HCT116 (cell line): ENCODE measurements at regions not wholly inside any gene's neighbourhood (a gene's known extent, or its start where the extent isn't known, plus 50 kb on each side); places are given as distances from the start of the nearest gene placed in this dataset.

Experiments used
- ATAC-seq: fragments of 200-7000 bp; cut with Tn5 transposase; 2 replicates; pipeline ENCODE4 v1.9.1; 2020; ENCODE audit warnings: mild to moderate bottlenecking, moderate library complexity
- BruUV-seq: library from RNA; stranded (reverse); fragments of 400-500 nt; replicated peaks from 2 replicates; lab custom pipeline; 2021; lab: Mats Ljungman, UMichigan
- CTCF ChIA-PET: fragments of 300-600 bp; sonication (Branson Sonifier 250); formaldehyde crosslinking; loops from one replicate; lab custom pipeline; 2021; ENCODE audit warnings: antibody characterized with exemption; lab: Charles Lee
- POLR2A ChIA-PET: fragments of 300-600, 350-600 bp; sonication (Branson Sonifier 250); formaldehyde crosslinking; loops from one replicate; lab custom pipeline; 2021; ENCODE audit warnings: antibody characterized with exemption; lab: Charles Lee
- RAD21 ChIA-PET, 2 experiments: fragments of 300-600 bp; sonication (Branson Sonifier 250); formaldehyde crosslinking; loops; one replicate each; lab custom pipeline; 2023; ENCODE audit warnings: low total read pairs in 2 of 2; ENCODE audit not compliant: uncharacterized antibody in 2 of 2, unreplicated experiment in 2 of 2, low non-redundant PET in 1 of 2; lab: Charles Lee
- DNase-seq: peaks from one replicate; pipeline ENCODE4 v3.0.0-alpha.2; 2010; ENCODE audit warnings: low read depth, low spot score
- H2AFZ ChIP-seq: fragments of 200-600 bp; shearing (Covaris generic), sonication (generic); 2 replicates; pipeline ENCODE4 v1.6.1; 2017; ENCODE audit warnings: low read depth, mixed run types, mixed read lengths, antibody characterized with exemption, low read length; ENCODE audit not compliant: poor library complexity, severe bottlenecking
- H3K27ac ChIP-seq: 2 replicates; pipeline ENCODE4 v1.5.1; 2012; ENCODE audit warnings: low read depth, low read length
- H3K27me3 ChIP-seq: fragments of 200-600 bp; sonication (generic); 2 replicates; pipeline ENCODE4 v1.6.1; 2016; ENCODE audit warnings: mixed run types, low read length, mixed read lengths; ENCODE audit not compliant: insufficient read depth
- H3K36me3 ChIP-seq, 2 experiments: fragments of 200-500 bp in 1 of 2; fragments of 200-600 bp in 1 of 2; sonication (Bioruptor generic) in 1 of 2; sonication (generic) in 1 of 2; 2 replicates each; pipeline versions ENCODE4 v1.5.1 to v1.6.1; 2014 to 2016; ENCODE audit warnings: low read length in 2 of 2, inconsistent platforms in 1 of 2, mixed read lengths in 1 of 2, mixed run types in 1 of 2; ENCODE audit not compliant: insufficient read depth in 2 of 2, control insufficient read depth in 1 of 2
- H3K4me1 ChIP-seq, 2 experiments: fragments of 200-600 bp in 1 of 2; sonication (generic) in 1 of 2; 2 replicates each; pipeline versions ENCODE4 v1.5.1 to v1.6.1; 2012 to 2017; ENCODE audit warnings: low read length in 2 of 2, inconsistent platforms in 1 of 2, mild to moderate bottlenecking in 1 of 2, mixed read lengths in 1 of 2, mixed run types in 1 of 2, moderate library complexity in 1 of 2; ENCODE audit not compliant: insufficient read depth in 2 of 2, control insufficient read depth in 1 of 2
- H3K4me2 ChIP-seq: fragments of 200-600 bp; sonication (generic); 2 replicates; pipeline ENCODE4 v1.6.1; 2017; ENCODE audit warnings: mixed run types, low read length, mixed read lengths
- H3K4me3 ChIP-seq, 2 experiments: fragments of 200-600 bp in 1 of 2; sonication (generic) in 1 of 2; replicated peaks in 1 of 2; 2 replicates each; pipeline ENCODE4 v1.5.1; 2011 to 2016; ENCODE audit warnings: low read length in 2 of 2, control low read depth in 1 of 2, low read depth in 1 of 2, mild to moderate bottlenecking in 1 of 2, mixed read lengths in 1 of 2, mixed run types in 1 of 2
- H3K79me2 ChIP-seq: fragments of 200-600 bp; sonication (generic); 2 replicates; pipeline ENCODE4 v1.6.1; 2017; ENCODE audit warnings: mild to moderate bottlenecking, mixed run types, low read length, moderate library complexity, mixed read lengths; ENCODE audit not compliant: insufficient read depth
- H3K9ac ChIP-seq: fragments of 200-600 bp; sonication (generic); 2 replicates; pipeline ENCODE4 v1.6.1; 2016; ENCODE audit warnings: low read length, mixed read lengths
- H3K9me2 ChIP-seq: fragments of 200-600 bp; sonication (generic), shearing (Covaris generic); 2 replicates; pipeline ENCODE4 v1.6.1; 2017; ENCODE audit warnings: mixed run types, mild to moderate bottlenecking, moderate library complexity; ENCODE audit not compliant: insufficient read depth
- H3K9me3 ChIP-seq, 2 experiments: fragments of 200-500 bp in 1 of 2; fragments of 200-600 bp in 1 of 2; sonication (Bioruptor generic) in 1 of 2; sonication (generic) in 1 of 2; 2 replicates each; pipeline ENCODE4 v1.6.1; 2014 to 2017; ENCODE audit warnings: low read length in 2 of 2, mixed read lengths in 2 of 2, inconsistent platforms in 1 of 2, low read depth in 1 of 2, mild to moderate bottlenecking in 1 of 2, mixed run types in 1 of 2, moderate library complexity in 1 of 2; ENCODE audit not compliant: control insufficient read depth in 1 of 2, insufficient read depth in 1 of 2
- H4K20me1 ChIP-seq: fragments of 200-600 bp; sonication (generic), shearing (Covaris generic); 2 replicates; pipeline ENCODE4 v1.6.1; 2017; ENCODE audit warnings: mixed run types, mild to moderate bottlenecking, moderate library complexity; ENCODE audit not compliant: insufficient read depth
- CBX3 ChIP-seq: IDR thresholded peaks from 2 replicates; pipeline ENCODE4 v1.6.1; 2012; ENCODE audit warnings: low read depth
- CEBPB ChIP-seq: IDR thresholded peaks from 2 replicates; pipeline ENCODE4 v1.6.1; 2012; ENCODE audit warnings: low read depth
- ELF1 ChIP-seq: IDR thresholded peaks from 2 replicates; pipeline ENCODE4 v1.6.1; 2012; ENCODE audit warnings: low read depth, borderline replicate concordance
- EZH2 ChIP-seq: fragments of 200-600 bp; sonication (generic); IDR thresholded peaks from 2 replicates; pipeline ENCODE4 v1.6.1; 2017; ENCODE audit warnings: antibody characterized with exemption, mixed run types
- FOSL1 ChIP-seq: IDR thresholded peaks from 2 replicates; pipeline ENCODE4 v1.6.1; 2012; ENCODE audit warnings: low read depth
- JUND ChIP-seq: IDR thresholded peaks from 2 replicates; pipeline ENCODE4 v1.6.1; 2012
- POLR2A ChIP-seq: IDR thresholded peaks from 2 replicates; pipeline ENCODE4 v1.7.0; 2011; ENCODE audit warnings: borderline replicate concordance; ENCODE audit not compliant: insufficient read depth, insufficient read length; ENCODE audit errors: extremely low read depth
- POLR2AphosphoS5 ChIP-seq: IDR thresholded peaks from 2 replicates; pipeline ENCODE4 v1.6.1; 2011; ENCODE audit warnings: mild to moderate bottlenecking, low read depth, low read length, moderate library complexity
- RAD21 ChIP-seq: IDR thresholded peaks from 2 replicates; pipeline ENCODE4 v1.6.1; 2012; ENCODE audit warnings: low read depth, mild to moderate bottlenecking
- SRF ChIP-seq: IDR thresholded peaks from 2 replicates; pipeline ENCODE4 v1.6.1; 2012; ENCODE audit warnings: low read depth
- TCF7L2 ChIP-seq: IDR thresholded peaks from 2 replicates; pipeline ENCODE4 v1.7.0; 2011; ENCODE audit warnings: borderline replicate concordance, inconsistent platforms; ENCODE audit not compliant: insufficient read depth, insufficient read length; ENCODE audit errors: extremely low read depth
- YY1 ChIP-seq: IDR thresholded peaks from 2 replicates; pipeline ENCODE4 v1.6.1; 2011; ENCODE audit warnings: low read length, low read depth, moderate library complexity, mild to moderate bottlenecking; ENCODE audit not compliant: insufficient replicate concordance; ENCODE audit errors: extremely low read depth
- ZFX ChIP-seq: fragments of 450-650 bp; IDR thresholded peaks from 2 replicates; pipeline ENCODE4 v1.6.1; 2017
- ZNF274 ChIP-seq: fragments of 200-500 bp; sonication (Bioruptor generic); IDR thresholded peaks from 2 replicates; pipeline ENCODE4 v1.6.1; 2014; ENCODE audit warnings: mild to moderate bottlenecking, low read depth, low read length, inconsistent platforms
- intact Hi-C: fragments of 100-400 bp; cut with micrococcal nuclease; formaldehyde crosslinking; loops from 2 replicates; pipeline ENCODE4 v1.10.0; 2022
- TF ChIP-seq, protein P1 (sequence below): IDR thresholded peaks from 2 replicates; pipeline ENCODE4 v1.6.1; 2011; ENCODE audit warnings: mild to moderate bottlenecking, low read length, moderate library complexity; ENCODE audit not compliant: insufficient replicate concordance; ENCODE audit errors: extremely low read depth
- TF ChIP-seq, protein P2 (sequence below): IDR thresholded peaks from 2 replicates; pipeline ENCODE4 v1.6.1; 2012
- TF ChIP-seq, protein P3 (sequence below), 3 experiments: fragments of 200-600 bp in 1 of 3; sonication (generic) in 1 of 3; IDR thresholded peaks in 2 of 3; conservative IDR thresholded peaks in 1 of 3; 2 replicates each; pipeline ENCODE4 v1.5.1; 2012 to 2017; ENCODE audit warnings: low read depth in 2 of 3, low read length in 2 of 3, antibody characterized with exemption in 1 of 3, borderline replicate concordance in 1 of 3, control low read depth in 1 of 3, mild to moderate bottlenecking in 1 of 3, mixed read lengths in 1 of 3, mixed run types in 1 of 3, moderate library complexity in 1 of 3; ENCODE audit not compliant: insufficient read depth in 1 of 3
- TF ChIP-seq, protein P4 (sequence below): IDR thresholded peaks from 2 replicates; pipeline ENCODE4 v1.6.1; 2012
- TF ChIP-seq, protein P5 (sequence below): IDR thresholded peaks from 2 replicates; pipeline ENCODE4 v1.6.1; 2012; ENCODE audit warnings: low read depth

DNA sequence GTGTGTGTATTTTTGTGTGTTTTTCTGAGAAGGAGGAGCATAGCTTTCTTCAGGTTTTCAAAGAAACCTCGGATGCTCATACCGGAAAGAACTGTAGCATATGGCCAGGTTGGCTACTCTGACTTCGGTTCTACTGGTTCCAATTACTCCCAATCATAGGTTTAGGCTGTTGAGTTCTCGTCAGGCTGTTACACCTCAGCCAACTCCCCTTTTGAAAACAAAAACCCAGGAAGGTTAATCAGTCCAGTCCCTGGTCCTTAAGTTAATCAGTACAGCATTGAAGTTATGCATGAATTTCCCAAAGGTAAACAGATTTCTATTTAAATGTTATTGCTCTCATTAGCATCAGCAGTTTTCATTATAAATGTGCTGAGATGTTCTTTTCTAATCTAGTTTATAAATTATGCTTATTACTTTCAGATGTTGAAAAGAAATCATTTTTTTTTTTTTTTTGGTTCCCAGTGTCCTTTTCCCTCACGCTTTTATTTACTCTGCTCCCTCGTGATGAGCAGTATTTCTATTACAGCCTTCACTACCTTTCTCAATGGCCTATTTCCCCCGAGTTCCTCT, 111.0 kb downstream of the NPIPB5 start:
- H3K4me1 ChIP-seq = no peaks in the 10 kb centered on the region
- H3K9ac ChIP-seq = no peak overlapping the region
- ChIA-PET RAD21 (no interaction called here), POLR2A (no interaction called here), CTCF (no interaction called here)
- H3K27me3 ChIP-seq = peaks cover 33% of the 10 kb centered on the region
- intact Hi-C loops = loop anchor here (10.0 kb wide), 1 partner anchor 217 kb away; no protein-coding TSS in a partner anchor
- ATAC-seq = no peak
- H2AFZ ChIP-seq = no peak overlapping the region
- no peak for TF ChIP-seq TCF7L2
- TF ChIP-seq CEBPB = no peak
- TF ChIP-seq ZNF274 = no peak
- TF ChIP-seq POLR2A = no peak
- TF ChIP-seq SRF = no peak
- TF ChIP-seq, protein P1, sequence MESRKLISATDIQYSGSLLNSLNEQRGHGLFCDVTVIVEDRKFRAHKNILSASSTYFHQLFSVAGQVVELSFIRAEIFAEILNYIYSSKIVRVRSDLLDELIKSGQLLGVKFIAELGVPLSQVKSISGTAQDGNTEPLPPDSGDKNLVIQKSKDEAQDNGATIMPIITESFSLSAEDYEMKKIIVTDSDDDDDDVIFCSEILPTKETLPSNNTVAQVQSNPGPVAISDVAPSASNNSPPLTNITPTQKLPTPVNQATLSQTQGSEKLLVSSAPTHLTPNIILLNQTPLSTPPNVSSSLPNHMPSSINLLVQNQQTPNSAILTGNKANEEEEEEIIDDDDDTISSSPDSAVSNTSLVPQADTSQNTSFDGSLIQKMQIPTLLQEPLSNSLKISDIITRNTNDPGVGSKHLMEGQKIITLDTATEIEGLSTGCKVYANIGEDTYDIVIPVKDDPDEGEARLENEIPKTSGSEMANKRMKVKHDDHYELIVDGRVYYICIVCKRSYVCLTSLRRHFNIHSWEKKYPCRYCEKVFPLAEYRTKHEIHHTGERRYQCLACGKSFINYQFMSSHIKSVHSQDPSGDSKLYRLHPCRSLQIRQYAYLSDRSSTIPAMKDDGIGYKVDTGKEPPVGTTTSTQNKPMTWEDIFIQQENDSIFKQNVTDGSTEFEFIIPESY = no peak
- TF ChIP-seq RAD21 = no peak
- TF ChIP-seq, protein P2, sequence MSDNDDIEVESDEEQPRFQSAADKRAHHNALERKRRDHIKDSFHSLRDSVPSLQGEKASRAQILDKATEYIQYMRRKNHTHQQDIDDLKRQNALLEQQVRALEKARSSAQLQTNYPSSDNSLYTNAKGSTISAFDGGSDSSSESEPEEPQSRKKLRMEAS = no peak
- TF ChIP-seq, protein P3, sequence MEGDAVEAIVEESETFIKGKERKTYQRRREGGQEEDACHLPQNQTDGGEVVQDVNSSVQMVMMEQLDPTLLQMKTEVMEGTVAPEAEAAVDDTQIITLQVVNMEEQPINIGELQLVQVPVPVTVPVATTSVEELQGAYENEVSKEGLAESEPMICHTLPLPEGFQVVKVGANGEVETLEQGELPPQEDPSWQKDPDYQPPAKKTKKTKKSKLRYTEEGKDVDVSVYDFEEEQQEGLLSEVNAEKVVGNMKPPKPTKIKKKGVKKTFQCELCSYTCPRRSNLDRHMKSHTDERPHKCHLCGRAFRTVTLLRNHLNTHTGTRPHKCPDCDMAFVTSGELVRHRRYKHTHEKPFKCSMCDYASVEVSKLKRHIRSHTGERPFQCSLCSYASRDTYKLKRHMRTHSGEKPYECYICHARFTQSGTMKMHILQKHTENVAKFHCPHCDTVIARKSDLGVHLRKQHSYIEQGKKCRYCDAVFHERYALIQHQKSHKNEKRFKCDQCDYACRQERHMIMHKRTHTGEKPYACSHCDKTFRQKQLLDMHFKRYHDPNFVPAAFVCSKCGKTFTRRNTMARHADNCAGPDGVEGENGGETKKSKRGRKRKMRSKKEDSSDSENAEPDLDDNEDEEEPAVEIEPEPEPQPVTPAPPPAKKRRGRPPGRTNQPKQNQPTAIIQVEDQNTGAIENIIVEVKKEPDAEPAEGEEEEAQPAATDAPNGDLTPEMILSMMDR (IDR thresholded peaks at IDR 0.05 in 2 of 3, conservative IDR thresholded peaks at IDR 0.05 in 1 of 3; ENCODE audit: borderline replicate concordance in 1 of 3, insufficient read depth in 1 of 3, low read depth in 2 of 3, low read length in 2 of 3) = no peak
- TF ChIP-seq EZH2 = no peak
- TF ChIP-seq ZFX = no peak
- no peak for TF ChIP-seq JUND
- TF ChIP-seq ELF1 = no peak
- TF ChIP-seq, protein P4, sequence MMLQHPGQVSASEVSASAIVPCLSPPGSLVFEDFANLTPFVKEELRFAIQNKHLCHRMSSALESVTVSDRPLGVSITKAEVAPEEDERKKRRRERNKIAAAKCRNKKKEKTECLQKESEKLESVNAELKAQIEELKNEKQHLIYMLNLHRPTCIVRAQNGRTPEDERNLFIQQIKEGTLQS = no peak
- no peak for TF ChIP-seq FOSL1
- TF ChIP-seq, protein P5, sequence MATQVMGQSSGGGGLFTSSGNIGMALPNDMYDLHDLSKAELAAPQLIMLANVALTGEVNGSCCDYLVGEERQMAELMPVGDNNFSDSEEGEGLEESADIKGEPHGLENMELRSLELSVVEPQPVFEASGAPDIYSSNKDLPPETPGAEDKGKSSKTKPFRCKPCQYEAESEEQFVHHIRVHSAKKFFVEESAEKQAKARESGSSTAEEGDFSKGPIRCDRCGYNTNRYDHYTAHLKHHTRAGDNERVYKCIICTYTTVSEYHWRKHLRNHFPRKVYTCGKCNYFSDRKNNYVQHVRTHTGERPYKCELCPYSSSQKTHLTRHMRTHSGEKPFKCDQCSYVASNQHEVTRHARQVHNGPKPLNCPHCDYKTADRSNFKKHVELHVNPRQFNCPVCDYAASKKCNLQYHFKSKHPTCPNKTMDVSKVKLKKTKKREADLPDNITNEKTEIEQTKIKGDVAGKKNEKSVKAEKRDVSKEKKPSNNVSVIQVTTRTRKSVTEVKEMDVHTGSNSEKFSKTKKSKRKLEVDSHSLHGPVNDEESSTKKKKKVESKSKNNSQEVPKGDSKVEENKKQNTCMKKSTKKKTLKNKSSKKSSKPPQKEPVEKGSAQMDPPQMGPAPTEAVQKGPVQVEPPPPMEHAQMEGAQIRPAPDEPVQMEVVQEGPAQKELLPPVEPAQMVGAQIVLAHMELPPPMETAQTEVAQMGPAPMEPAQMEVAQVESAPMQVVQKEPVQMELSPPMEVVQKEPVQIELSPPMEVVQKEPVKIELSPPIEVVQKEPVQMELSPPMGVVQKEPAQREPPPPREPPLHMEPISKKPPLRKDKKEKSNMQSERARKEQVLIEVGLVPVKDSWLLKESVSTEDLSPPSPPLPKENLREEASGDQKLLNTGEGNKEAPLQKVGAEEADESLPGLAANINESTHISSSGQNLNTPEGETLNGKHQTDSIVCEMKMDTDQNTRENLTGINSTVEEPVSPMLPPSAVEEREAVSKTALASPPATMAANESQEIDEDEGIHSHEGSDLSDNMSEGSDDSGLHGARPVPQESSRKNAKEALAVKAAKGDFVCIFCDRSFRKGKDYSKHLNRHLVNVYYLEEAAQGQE = no peak
- TF ChIP-seq YY1 = no peak
- TF ChIP-seq POLR2AphosphoS5 = no peak
- TF ChIP-seq CBX3 = no peak
- H3K27ac ChIP-seq = no peak overlapping the region
- no peaks in the 10 kb centered on the region for H3K79me2 ChIP-seq
- H3K9me3 ChIP-seq = no peaks in the 10 kb centered on the region
- no peaks in the 10 kb centered on the region for H3K9me2 ChIP-seq
- BruUV-seq = no TSS peak
- DNase-seq = no peak
- H4K20me1 ChIP-seq = no peaks in the 10 kb centered on the region
- H3K4me2 ChIP-seq = no peak overlapping the region
- H3K4me3 ChIP-seq = no peak overlapping the region
- H3K36me3 ChIP-seq = no peaks in the 10 kb centered on the region
